Amniotic stem cell (primary cell): ENCODE measurements at regions not wholly inside any gene's neighbourhood (a gene's known extent, or its start where the extent isn't known, plus 50 kb on each side); places are given as distances from the start of the nearest gene placed in this dataset.

ENCODE experiments used
- DNase-seq: peaks from one replicate; lab custom pipeline; 2025; lab: John Stamatoyannopoulos, UW

DNA sequence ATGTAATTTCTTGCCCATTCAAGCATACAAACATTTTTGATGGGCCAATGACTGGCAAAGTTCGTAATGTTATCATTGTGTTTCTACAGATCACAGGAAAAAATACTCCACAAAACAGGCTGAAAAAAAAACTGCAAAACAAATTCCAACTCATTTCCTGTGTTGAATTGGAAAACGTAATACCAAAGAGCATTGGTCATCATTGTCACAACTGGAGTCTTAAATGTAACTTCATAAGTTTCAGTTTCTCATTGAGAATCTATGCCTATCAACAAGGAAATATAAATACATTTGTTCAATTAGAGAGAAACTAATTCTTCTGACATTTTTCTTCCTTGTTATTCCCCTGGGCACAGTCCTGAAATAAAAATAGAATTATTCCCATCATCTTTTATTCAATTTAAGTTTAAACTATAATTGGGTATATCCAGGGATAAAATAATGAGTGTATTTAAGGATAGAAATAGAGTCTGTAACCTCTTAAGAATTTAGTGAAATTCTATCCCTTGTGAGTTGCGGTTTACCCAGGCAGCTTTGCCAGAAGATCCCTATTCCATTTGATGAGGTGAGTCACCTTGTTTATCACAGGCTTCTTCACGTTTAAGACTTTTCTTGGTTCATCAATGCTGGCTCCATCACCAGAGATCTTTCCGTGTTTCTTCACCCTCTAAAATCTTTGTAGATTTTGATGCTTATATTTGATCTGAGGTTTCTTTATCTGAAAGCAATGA, 112.7 kb upstream of the ITGA1 start:
- peak; percentile 41 for DNase-seq

DNA sequence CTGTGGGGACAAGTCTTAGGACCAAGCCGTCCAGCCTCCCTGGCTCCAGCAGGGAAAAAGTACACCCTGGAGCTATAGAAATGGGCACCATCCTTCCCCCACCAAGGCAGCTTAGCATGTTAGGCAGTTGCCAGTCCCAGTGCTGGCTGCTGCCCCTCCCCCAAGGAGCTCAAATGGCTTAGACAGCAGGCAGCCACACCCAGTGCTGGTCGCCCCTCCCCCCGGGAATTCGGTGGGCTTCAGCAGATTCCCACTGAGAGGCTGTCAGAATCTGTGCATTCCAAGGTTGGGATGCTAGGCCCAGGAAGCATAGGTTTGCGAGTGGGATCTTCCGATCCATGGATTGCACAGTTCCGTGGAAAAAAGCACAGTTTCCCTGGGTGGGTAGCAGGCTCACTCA, 105.2 kb upstream of the ITGA1 start:
- DNase-seq = no peak

DNA sequence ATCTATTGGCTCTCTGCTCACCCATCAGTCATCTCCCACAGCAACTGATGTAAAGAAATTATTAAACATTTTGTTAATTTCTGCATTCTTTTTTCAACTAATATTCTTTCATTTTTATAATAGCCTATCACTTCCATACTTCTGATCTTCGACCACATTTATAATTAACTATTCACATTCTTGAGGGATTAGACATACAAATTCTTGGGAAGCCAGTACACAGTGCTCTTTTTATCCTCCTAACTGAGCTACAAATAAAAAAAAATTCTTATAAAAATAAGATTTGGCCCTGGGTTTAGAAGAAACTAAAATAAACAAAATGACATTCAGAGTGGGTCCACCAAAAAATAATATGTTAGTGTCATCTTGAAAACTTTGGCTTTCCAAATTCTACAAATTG, 103.7 kb upstream of the ITGA1 start:
- no peak for DNase-seq

DNA sequence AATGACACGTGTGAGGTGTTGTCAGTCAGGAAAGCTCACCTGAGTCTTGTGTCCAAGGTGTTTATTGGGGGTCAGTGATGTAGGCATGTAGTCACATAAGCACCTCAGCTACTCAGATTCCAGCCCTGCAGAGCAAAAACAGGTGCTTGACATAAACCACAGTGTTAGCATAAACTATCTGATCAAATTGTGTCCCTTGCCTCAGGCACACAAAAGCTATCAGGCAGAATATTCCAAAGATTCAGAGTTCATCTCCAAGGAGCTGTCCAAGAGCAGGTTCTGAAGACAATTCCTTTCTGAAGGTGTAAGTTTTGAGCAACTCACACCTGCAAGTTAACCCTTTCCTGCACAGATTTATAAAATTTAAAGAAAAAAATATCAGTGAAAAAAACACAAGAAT, 102.2 kb upstream of the ITGA1 start:
- no peak for DNase-seq

DNA sequence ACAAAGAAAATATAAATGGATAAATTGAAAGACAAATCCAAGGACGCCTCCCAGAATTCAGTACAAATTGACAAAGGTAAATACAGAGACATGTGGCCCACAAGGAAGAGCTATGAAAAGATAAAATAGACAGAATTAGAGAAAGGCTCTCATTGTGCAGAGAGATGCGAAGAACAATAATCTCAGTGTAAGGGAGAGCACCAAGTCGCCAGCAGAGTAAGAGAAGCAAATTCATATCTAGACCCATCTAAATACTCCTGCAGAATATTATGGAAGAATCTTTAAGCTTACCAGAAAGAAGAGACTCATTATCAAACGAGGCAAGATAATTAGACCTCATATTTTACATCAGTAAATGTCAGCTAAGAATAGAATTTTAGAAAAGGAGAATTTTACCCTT, 101.7 kb upstream of the ITGA1 start:
- DNase-seq = no peak

DNA sequence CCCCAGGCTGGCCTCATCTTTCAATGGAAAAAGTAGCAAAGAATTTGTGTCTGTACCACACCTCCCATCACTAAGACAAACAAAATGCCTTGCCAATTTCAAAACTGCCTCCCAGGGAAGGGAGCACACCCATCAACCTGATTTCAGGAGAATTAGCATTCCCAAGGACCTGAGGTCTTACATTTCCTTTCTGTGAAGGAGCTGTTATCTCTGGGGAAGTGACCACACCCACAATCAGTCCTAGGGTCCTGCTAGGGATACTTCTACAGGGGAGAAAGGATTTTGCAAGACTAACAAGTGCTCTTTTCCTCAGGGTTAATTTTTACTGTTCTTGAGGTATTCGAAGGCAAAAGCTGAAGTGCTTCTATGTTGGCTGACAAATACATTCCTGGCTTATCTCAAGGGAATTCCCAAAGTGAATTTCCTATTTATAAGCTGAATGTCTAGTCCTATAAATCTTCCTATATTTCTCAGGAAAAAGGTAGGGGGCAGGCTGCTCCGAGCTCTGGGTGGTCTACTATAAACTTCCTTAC, 97.4 kb upstream of the ITGA1 start:
- no peak for DNase-seq

DNA sequence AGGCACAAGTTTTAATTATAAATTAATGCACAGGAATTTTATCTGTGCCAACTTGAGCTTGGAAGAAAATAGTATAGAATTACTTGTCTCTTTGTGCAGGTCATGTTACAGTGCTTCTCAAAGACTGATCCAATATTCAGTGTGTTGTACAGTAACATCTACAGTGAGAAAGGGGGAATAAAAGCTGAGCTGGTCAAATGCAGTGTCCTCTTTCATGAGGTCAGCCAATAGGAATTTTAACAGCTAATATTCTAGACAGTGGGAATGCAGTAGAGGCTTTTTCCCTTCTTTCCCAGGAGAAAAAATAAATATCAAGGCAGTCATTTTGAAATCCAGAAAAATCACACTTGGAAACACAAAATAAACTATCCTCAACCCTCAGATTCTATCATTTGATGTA, 95.7 kb upstream of the ITGA1 start:
- no peak for DNase-seq

DNA sequence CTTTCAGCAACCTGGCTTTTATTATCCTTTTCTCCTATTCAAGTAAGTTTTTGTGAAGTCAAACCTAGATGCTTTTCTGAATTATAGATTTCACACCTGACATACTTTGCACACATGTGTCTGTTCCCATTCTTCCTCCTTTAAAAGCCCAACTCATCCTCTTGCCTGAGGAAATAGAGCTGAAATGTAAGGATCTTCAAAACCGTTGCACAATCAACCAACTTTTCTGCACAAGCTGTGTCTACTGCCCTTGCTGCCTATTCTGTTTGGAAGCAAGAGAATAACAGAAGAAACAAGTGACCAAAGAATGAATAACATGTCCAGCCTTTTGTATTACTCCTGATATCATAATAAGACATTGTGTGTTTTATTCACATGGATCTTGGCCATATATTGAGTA, 95.1 kb upstream of the ITGA1 start:
- DNase-seq = no peak

DNA sequence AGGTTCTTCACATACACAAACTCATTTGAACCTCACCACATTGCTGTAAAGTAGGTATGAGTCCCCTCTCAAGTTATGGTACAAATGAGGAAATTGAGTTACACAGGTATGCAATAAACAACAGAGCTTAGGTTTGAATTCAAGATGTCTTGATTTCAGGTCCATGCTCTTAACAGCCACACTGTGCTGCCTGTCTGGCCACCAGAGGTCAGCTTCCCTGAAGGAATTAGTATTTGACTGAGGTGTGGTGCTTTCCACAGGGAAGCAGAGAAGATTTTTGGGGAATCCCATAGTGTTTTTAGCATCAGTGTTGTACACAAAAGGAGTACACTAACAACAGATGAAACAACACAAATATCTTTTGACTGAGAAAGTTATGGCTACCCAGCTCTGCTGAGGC, 94.4 kb upstream of the ITGA1 start:
- no peak for DNase-seq

DNA sequence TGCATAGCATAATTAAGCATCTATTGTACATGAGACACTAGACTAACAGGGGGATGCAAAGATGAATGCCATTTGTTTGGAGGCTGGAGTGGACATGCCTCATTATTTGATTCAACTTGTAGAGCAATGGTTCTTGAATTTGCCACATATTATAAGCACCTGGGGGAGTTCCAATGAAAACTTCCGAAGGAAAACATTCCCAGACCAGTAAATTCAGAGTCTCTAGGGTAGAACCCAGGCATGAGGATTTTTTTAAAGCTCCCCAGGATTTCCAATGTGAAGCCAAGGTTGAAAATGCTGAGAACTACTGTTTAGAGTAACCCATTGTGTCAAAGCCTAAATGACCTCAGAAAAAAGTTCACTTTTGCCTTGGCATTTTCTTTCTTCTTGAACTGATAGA, 93.9 kb upstream of the ITGA1 start:
- no peak for DNase-seq

DNA sequence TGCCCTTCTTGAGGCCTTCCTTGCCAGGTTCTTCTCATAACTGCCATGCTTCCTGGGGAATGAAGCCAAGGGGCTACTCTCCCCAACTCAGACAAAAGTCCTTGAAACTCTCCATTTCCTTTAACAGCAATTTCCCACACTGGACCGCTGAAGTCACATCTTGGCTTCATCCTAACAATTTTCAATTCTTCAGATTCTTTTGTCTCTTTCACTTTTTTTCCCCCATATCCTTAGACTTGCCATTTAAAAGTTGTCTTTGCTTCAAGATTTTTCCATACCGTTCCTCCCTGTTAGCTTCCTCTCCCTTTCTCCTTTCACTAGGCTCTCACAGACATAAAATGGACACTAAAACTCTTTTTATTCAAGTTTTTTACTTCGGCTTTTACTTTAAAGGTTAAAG, 93.1 kb upstream of the ITGA1 start:
- no peak for DNase-seq

DNA sequence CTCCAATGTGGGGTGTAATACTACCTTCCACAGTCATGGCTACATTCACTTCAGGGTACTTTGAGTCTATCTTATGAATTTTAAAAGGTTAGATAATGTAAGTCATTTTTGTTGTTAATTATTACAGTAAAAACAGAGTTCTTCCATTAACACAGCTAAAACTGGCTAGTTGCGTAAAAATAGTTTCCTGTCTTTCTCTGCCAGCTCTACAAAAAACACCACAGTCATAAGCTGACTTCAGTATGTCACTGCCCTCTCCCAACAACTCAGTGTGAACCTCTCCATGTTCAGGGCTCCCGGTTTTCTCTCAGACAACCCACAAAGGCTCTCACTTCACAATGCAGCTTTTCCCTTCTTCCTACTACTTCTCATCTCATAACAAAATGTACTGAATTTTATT, 84.8 kb upstream of the ITGA1 start:
- no peak for DNase-seq

DNA sequence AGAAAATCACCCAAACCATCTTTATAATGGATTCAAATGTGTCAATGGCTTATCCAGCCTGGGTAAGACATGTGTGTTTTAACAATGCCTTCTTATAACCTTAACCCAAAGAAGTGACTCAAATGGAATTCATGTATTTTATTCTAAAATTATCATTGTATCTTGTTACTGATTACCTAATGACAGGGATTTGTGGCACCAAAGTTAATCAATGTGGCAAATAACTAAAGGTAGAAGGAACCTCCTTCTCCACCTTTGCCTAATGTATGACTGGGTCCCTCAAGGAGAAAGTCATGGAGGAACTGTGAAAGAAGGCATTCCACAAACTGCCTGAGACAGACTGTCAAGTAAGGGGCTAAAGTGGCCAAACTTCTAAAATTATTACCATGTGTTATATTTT, 84.4 kb upstream of the ITGA1 start:
- no peak for DNase-seq

DNA sequence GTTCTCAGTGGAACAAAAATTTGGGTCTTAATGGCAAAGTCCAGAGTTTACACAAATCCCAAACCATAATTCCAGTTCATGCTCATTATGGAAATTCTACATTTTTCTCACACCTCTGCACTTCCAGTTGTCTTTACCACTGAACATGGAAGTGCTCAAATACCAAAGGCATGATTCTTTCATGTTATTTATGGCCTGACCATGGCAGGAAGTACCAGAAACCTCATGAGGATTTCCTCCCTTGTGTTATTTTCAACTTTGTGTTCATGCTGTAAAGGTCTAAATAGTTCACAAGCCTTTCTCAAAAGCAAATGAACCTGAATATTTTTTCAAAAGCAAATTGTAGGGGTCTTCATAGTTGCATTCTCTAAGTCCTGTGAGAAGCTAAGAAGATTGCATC, 82.0 kb upstream of the ITGA1 start:
- DNase-seq = no peak

DNA sequence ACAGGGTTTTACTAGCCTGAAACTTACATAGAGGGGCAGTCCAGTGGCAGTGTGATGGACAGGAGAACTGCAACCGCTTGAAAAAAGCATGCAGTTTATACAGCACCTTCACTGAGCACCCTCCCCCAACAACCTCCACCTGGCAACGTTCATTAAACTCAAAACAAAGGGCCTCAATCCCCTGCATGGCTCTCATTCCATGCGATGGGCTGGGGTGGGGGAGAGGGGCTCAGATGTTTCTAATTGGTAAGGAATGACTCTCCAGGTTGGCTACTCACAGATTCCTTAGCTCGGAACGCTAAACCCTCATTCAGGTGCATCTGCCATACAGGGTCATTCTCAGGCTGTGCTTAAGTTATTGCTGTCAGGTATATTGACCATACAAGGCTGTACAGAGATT, 80.9 kb upstream of the ITGA1 start:
- no peak for DNase-seq

DNA sequence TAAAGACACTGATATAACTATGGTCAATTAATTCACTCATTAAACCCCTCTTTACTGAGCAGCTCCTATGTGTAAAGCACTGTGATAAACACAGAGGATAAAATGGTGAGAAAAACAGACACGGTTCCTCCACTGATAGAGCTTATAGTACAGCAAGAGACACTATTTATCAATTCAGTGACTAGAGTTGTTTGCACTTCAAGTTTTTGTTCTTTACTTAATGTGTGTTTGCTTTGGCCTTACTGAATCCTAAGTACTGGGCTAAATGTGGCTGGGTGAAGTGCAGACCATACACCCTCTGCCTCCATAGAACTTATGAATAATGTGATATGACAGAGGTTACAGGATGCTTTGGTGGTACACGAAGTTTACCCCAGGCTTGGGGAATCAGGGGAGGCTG, 80.1 kb upstream of the ITGA1 start:
- DNase-seq = no peak

DNA sequence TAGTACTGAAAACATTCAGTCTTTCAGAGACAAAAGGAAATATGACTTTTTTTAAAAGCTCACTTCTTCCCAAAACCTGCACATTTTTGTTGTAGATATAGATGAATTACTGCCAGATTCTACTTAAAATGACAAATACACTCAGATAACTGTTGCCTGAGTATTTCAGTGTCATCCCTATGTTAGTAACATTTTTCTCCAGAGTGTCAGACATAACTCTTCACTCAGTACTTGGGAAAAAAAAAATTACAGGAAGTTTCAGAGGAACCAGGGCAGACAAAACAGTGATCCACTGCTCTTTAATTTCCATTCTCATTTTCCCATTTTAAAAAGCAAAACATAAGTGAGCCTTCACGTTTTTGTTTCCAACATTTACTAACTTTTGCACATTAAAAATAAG, 79.3 kb upstream of the ITGA1 start:
- no peak for DNase-seq

DNA sequence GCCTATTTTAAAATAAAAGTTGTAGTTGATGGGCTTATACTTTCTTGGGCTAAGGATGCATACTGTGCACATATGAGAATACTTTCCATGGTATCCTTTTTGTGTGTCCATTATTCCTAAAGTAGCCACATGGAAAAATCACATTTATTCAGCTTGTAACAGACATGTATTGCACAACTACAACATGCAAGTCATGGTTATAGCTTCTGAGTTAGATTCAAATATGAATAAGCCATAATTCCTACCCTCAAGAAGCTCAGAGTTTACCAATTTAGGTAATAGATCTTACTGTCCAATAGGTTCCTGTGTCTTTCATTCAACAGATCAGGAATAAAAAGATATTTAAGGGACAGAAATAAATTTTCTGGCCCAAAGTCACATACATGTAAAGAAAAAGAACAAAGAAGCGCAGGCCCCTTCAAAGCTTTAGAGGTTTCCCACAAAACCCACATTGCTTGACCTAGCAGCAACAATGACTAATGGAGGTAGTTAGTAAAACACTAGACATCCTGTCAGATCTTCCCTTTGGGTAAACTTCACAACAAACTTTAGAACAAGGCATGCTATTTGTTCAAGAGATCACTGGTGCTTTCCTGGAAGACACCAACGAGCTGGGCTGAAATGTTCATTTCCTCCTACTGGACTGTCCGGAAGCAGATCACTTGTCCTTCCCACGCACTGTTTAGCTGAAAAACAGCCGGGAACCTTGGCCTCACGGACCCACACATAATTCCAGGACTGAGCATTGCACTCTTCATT, 78.4 kb upstream of the ITGA1 start:
- DNase-seq = no peak

DNA sequence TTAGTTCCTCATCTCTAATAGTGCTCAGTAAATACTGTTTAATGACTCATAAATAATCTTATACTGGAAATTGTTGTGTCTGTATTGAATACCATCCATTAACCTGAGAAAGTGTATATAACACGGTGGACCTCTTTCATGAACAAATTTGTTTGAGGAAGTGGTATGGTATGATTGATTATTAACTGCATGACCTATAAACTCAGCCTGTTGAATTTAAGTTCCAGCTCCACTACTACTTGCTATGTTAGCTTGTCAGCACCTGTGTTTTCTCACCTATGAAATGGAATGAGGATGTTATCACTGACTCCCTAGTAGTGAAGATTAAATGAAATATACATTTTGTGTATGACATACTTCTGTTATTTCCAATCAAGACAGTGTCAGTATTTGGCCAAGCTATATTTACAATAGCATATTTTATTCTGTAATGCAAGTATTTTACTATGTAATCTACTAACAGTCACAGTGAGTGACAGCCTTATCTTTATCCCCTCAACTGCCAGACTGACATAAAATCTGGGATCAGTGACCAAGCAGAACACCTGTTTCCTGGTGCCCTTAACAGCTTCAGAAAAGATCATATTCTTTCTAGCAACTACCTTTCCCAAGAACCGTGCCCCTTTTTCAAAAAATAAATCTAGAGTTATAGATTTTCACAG, 77.3 kb upstream of the ITGA1 start:
- DNase-seq = no peak

DNA sequence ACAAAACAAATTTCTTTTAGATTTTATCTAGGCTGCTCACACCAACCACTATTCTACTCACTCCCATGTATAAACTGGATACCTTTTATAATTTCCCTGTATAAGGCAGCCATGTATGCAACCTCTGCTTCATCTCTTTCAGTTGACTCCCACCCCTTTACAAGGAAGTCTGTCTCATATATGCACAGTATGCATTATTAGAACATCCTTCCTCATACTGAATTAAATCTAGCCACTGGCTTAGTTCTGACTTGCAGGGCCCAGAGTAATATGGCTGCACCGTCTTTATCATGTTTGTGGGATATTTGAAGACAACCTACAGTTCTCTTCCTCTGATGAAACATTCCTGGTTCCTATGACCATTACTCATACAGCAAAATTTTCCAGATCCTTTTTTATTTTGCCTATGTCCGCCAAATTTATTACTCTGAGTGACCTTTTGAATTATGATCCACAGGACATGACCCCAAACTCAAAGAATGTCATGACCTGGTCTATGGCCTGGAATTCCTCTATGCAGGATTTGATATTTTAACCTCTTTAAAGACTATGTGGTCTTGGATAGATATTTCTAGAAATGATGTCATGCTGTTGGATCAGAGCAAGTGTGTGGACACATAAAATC, 76.6 kb upstream of the ITGA1 start:
- no peak for DNase-seq

DNA sequence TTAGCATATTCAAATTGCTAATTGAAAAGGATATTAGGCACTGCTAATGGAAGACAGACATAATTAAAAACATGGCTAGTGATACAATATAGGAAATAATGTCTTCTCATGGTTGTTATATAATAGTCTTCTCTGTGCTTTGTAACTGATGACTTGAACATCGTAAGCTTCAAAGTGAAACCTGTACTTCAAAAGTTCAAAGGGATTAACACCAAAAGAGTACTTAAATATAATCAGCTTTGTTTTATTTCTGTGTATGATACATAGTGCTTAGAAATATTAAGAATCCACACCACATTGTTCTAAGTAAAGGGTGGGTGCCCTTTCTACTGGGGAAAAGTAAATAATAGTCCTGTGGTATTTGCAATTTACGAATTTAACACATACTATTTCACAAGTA, 75.4 kb upstream of the ITGA1 start:
- no peak for DNase-seq

DNA sequence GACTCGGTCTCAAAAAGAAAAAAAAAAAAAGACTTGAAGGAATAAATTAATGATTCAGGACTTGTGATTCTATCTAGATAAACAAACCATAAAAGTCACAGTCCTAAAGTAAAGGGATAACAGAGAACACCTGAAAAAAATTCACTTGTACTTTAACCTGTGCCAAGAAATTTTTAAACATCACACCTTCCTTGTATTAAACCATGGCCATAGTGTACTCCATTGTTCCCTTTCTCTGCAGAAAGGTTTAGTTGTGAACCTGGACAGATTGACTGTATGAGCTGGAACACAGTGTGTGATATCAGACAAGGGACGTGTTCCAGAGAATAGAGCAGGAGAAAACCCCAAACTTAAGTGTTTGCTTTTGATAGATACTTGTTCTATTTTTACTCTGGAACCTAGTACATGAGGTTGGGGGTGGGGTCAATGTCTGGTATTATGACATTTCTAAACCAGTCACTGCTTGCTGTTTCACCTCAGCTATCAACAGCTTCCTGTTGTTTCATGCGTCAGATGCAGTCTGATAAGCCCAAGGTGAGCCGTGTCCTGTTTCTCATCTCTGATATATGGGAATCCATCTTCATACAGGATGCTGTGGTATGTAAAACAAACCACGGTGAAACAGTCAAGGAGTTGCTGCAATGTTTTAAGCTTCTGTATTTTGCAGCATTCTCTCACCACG, 62.5 kb upstream of the ITGA1 start:
- DNase-seq = no peak
